ENCODE measurements at regions not wholly inside any gene's neighbourhood (a gene's known extent, or its start where the extent isn't known, plus 50 kb on each side); places are given as distances from the start of the nearest gene placed in this dataset.

- H3K9me3 ChIP-seq (ENCODE audit: control insufficient read depth in 1 of 2, insufficient read depth in 1 of 2, low read length in 2 of 2), result no peaks in the 10 kb centered on the region
- CTCF ChIA-PET, result no interaction called here
- no peaks in the 10 kb centered on the region for H3K9me3 Mint-ChIP-seq
Observed at GRCh38 chr14:55968741-55969140, 149.5 kb upstream of the PELI2 start.

GRCh38 chr14:55973285-55973800, 144.9 kb upstream of the PELI2 start:
- H3K4me3 ChIP-seq (ENCODE audit: low read length), result no peak overlapping the region
- no peaks in the 10 kb centered on the region for H3K4me1 ChIP-seq (ENCODE audit: insufficient read depth, low read length)
- no peak for TF ChIP-seq CTCF (IDR thresholded peaks at IDR 0.05)
- no peaks in the 10 kb centered on the region for H3K9me3 Mint-ChIP-seq
- H3K36me3 Mint-ChIP-seq (ENCODE audit: low read depth), result no peaks in the 10 kb centered on the region
- no peaks in the 10 kb centered on the region for H3K27me3 ChIP-seq (ENCODE audit: control insufficient read depth in 1 of 2, insufficient read depth in 2 of 2, low read length in 2 of 2)
- H3K4me1 Mint-ChIP-seq (ENCODE audit: low read depth), result no peaks in the 10 kb centered on the region
- DNase-seq (no peak), ATAC-seq (ENCODE audit: poor library complexity) (no peak)
- H3K4me3 Mint-ChIP-seq, result no peak overlapping the region
- no peaks in the 10 kb centered on the region for H3K36me3 ChIP-seq (ENCODE audit: insufficient read depth, low read length)
- intact Hi-C loops (cut with DNase I, micrococcal nuclease), result no loop called here
- H3K27ac ChIP-seq (ENCODE audit: low read depth in 1 of 2, low read length in 2 of 2), result no peak overlapping the region
- H3K27me3 Mint-ChIP-seq, result peaks cover 18% of the 10 kb centered on the region
- CTCF ChIA-PET, result interaction anchor here (0.7 kb wide), 1 partner anchor 11 kb away, joined by 3 read pairs; no protein-coding TSS in a partner anchor
- no peaks in the 10 kb centered on the region for H3K9me3 ChIP-seq (ENCODE audit: control insufficient read depth in 1 of 2, insufficient read depth in 1 of 2, low read length in 2 of 2)
- H3K27ac Mint-ChIP-seq, result no peak overlapping the region
- POLR2A ChIA-PET, result no interaction called here

More at GRCh38 chr14:55968741-55969140, 149.5 kb upstream of the PELI2 start:
- Mint-ChIP-seq H3K27me3 (peaks cover 23% of the 10 kb centered on the region), H3K27ac (no peak overlapping the region), H3K36me3 (ENCODE audit: low read depth) (no peaks in the 10 kb centered on the region), H3K4me1 (ENCODE audit: low read depth) (no peaks in the 10 kb centered on the region), H3K4me3 (no peak overlapping the region)
- H3K4me3 ChIP-seq (ENCODE audit: low read length), result no peak overlapping the region
- H3K27ac ChIP-seq (ENCODE audit: low read depth in 1 of 2, low read length in 2 of 2), result no peak overlapping the region
- H3K4me1 ChIP-seq (ENCODE audit: insufficient read depth, low read length), result no peaks in the 10 kb centered on the region
- no peak for ATAC-seq (ENCODE audit: poor library complexity)
- TF ChIP-seq CTCF (IDR thresholded peaks at IDR 0.05), result no peak
- no peaks in the 10 kb centered on the region for H3K27me3 ChIP-seq (ENCODE audit: control insufficient read depth in 1 of 2, insufficient read depth in 2 of 2, low read length in 2 of 2)
- intact Hi-C loops (cut with DNase I, micrococcal nuclease), result no loop called here
- DNase-seq, result no peak
- POLR2A ChIA-PET, result no interaction called here
- H3K36me3 ChIP-seq (ENCODE audit: insufficient read depth, low read length), result no peaks in the 10 kb centered on the region

- Mint-ChIP-seq H3K36me3 (ENCODE audit: low read depth) (no peaks in the 10 kb centered on the region), H3K4me1 (ENCODE audit: low read depth) (no peaks in the 10 kb centered on the region), H3K27ac (no peak overlapping the region), H3K9me3 (no peaks in the 10 kb centered on the region), H3K4me3 (no peak overlapping the region), H3K27me3 (peaks cover 18% of the 10 kb centered on the region)
- no peaks in the 10 kb centered on the region for H3K4me1 ChIP-seq (ENCODE audit: insufficient read depth, low read length)
- ChIA-PET POLR2A (no interaction called here), CTCF (interaction anchor here (0.7 kb wide), 1 partner anchor 11 kb away, joined by 3 read pairs; no protein-coding TSS in a partner anchor)
- no peaks in the 10 kb centered on the region for H3K36me3 ChIP-seq (ENCODE audit: insufficient read depth, low read length)
- TF ChIP-seq CTCF (IDR thresholded peaks at IDR 0.05), result no peak
- no peak overlapping the region for H3K27ac ChIP-seq (ENCODE audit: low read depth in 1 of 2, low read length in 2 of 2)
- H3K27me3 ChIP-seq (ENCODE audit: control insufficient read depth in 1 of 2, insufficient read depth in 2 of 2, low read length in 2 of 2), result no peaks in the 10 kb centered on the region
- H3K4me3 ChIP-seq (ENCODE audit: low read length), result no peak overlapping the region
- ATAC-seq (ENCODE audit: poor library complexity), result no peak
- DNase-seq, result no peak
- intact Hi-C loops (cut with DNase I, micrococcal nuclease), result no loop called here
- H3K9me3 ChIP-seq (ENCODE audit: control insufficient read depth in 1 of 2, insufficient read depth in 1 of 2, low read length in 2 of 2), result no peaks in the 10 kb centered on the region
Observed at GRCh38 chr14:55973911-55974630, 144.1 kb upstream of the PELI2 start.
